ENCODE measurements at regions not wholly inside any gene's neighbourhood (a gene's known extent, or its start where the extent isn't known, plus 50 kb on each side); places are given as distances from the start of the nearest gene placed in this dataset.

- no peak for DNase-seq
- FAIRE-seq, result no peak
- Histone ChIP-seq H3K4me1 (ENCODE audit: control insufficient read depth in 2 of 3, insufficient read depth in 2 of 3, low read depth in 1 of 3, low read length in 3 of 3) (no peaks in the 10 kb centered on the region), H3K27ac (ENCODE audit: low read depth in 2 of 2, low read length in 2 of 2) (no peak overlapping the region), H3K27me3 (ENCODE audit: control insufficient read depth, insufficient read depth, low read length) (no peaks in the 10 kb centered on the region), H3K4me3 (ENCODE audit: low read length in 3 of 3) (no peak overlapping the region), H3K36me3 (ENCODE audit: control insufficient read depth in 2 of 3, insufficient read depth in 3 of 3, low read length in 3 of 3) (no peaks in the 10 kb centered on the region), H3K9me3 (ENCODE audit: control insufficient read depth in 2 of 3, insufficient read depth in 1 of 3, low read length in 3 of 3) (no peaks in the 10 kb centered on the region), H3K9ac (ENCODE audit: low read length in 3 of 3) (no peak overlapping the region)
- intact Hi-C loops (cut with DNase I), result loop anchor here (10.0 kb wide), 1 partner anchor 1168 kb away; no protein-coding TSS in a partner anchor
- no peak for TF ChIP-seq CTCF (IDR thresholded peaks at IDR 0.05; ENCODE audit: borderline replicate concordance, extremely low read depth, insufficient read depth)
Measured at GRCh38 chr7:13286916-13287315, 599.5 kb downstream of the ARL4A start.

GRCh38 chr7:13288516-13288915, 601.1 kb downstream of the ARL4A start:
- H3K27me3 ChIP-seq (ENCODE audit: control insufficient read depth, insufficient read depth, low read length), result no peaks in the 10 kb centered on the region
- no peak for DNase-seq
- intact Hi-C loops (cut with DNase I), result loop anchor here (10.0 kb wide), 1 partner anchor 1166 kb away; no protein-coding TSS in a partner anchor
- no peak overlapping the region for H3K9ac ChIP-seq (ENCODE audit: low read length in 3 of 3)
- no peak overlapping the region for H3K27ac ChIP-seq (ENCODE audit: low read depth in 2 of 2, low read length in 2 of 2)
- no peaks in the 10 kb centered on the region for H3K4me1 ChIP-seq (ENCODE audit: control insufficient read depth in 2 of 3, insufficient read depth in 2 of 3, low read depth in 1 of 3, low read length in 3 of 3)
- no peak overlapping the region for H3K4me3 ChIP-seq (ENCODE audit: low read length in 3 of 3)
- no peak for FAIRE-seq
- H3K36me3 ChIP-seq (ENCODE audit: control insufficient read depth in 2 of 3, insufficient read depth in 3 of 3, low read length in 3 of 3), result no peaks in the 10 kb centered on the region
- no peaks in the 10 kb centered on the region for H3K9me3 ChIP-seq (ENCODE audit: control insufficient read depth in 2 of 3, insufficient read depth in 1 of 3, low read length in 3 of 3)
- TF ChIP-seq CTCF (IDR thresholded peaks at IDR 0.05; ENCODE audit: borderline replicate concordance, extremely low read depth, insufficient read depth), result no peak

GRCh38 chr7:13290975-13291374, 603.5 kb downstream of the ARL4A start:
- no peak overlapping the region for H3K27ac ChIP-seq (ENCODE audit: low read depth in 2 of 2, low read length in 2 of 2)
- no peaks in the 10 kb centered on the region for H3K4me1 ChIP-seq (ENCODE audit: control insufficient read depth in 2 of 3, insufficient read depth in 2 of 3, low read depth in 1 of 3, low read length in 3 of 3)
- no peaks in the 10 kb centered on the region for H3K36me3 ChIP-seq (ENCODE audit: control insufficient read depth in 2 of 3, insufficient read depth in 3 of 3, low read length in 3 of 3)
- H3K4me3 ChIP-seq (ENCODE audit: low read length in 3 of 3), result no peak overlapping the region
- TF ChIP-seq CTCF (IDR thresholded peaks at IDR 0.05; ENCODE audit: borderline replicate concordance, extremely low read depth, insufficient read depth), result no peak
- intact Hi-C loops (cut with DNase I), result no loop called here
- no peaks in the 10 kb centered on the region for H3K9me3 ChIP-seq (ENCODE audit: control insufficient read depth in 2 of 3, insufficient read depth in 1 of 3, low read length in 3 of 3)
- no peaks in the 10 kb centered on the region for H3K27me3 ChIP-seq (ENCODE audit: control insufficient read depth, insufficient read depth, low read length)
- no peak overlapping the region for H3K9ac ChIP-seq (ENCODE audit: low read length in 3 of 3)
- DNase-seq (no peak), FAIRE-seq (no peak)
